ENCODE measurements at regions not wholly inside any gene's neighbourhood (a gene's known extent, or its start where the extent isn't known, plus 50 kb on each side); places are given as distances from the start of the nearest gene placed in this dataset.

DNA sequence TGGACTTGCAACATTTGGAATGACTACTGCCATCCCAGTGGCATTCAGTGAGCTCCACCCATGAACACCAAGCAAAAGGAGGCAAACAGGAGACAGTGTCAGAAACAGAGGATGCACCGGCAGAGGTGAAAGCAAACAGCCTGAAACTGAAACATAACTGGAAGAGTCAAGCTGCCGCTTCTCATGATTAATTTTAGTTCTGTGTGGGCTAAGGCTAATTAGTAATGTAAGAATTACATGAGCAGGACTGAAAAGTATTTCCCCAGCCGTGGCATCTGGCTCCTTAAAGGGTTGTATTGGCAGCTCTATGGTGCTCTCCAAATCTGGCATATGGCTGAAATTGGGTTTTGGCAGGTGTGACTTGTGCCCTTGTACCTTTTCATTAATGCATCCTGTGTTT, 1108.1 kb downstream of the TSN start:
- Mint-ChIP-seq H3K9me3 (ENCODE audit: unreplicated experiment) (peaks cover 13% of the 10 kb centered on the region), H3K36me3 (ENCODE audit: insufficient read depth, unreplicated experiment) (no peaks in the 10 kb centered on the region), H3K27me3 (ENCODE audit: insufficient read depth, unreplicated experiment) (peaks cover 4% of the 10 kb centered on the region), H3K27ac (ENCODE audit: unreplicated experiment) (no peak overlapping the region), H3K4me1 (ENCODE audit: low read depth, unreplicated experiment) (no peaks in the 10 kb centered on the region), H3K4me3 (ENCODE audit: unreplicated experiment) (no peak overlapping the region)
- no TSS peak for BruUV-seq (replicated peaks)
- Histone ChIP-seq H3K4me1 (no peaks in the 10 kb centered on the region), H3K9me3 (no peaks in the 10 kb centered on the region), H3K4me3 (ENCODE audit: low read depth, low read length) (no peak overlapping the region), H3K27me3 (replicated peaks; ENCODE audit: control insufficient read depth, insufficient read depth, low read length) (no peaks in the 10 kb centered on the region), H3K36me3 (ENCODE audit: control insufficient read depth, insufficient read depth, low read length) (no peaks in the 10 kb centered on the region)
- ChIA-PET POLR2A (no interaction called here), CTCF (no interaction called here)
- intact Hi-C loops (cut with micrococcal nuclease; ENCODE audit: unreplicated experiment): no loop called here
- TF ChIP-seq, protein P1, sequence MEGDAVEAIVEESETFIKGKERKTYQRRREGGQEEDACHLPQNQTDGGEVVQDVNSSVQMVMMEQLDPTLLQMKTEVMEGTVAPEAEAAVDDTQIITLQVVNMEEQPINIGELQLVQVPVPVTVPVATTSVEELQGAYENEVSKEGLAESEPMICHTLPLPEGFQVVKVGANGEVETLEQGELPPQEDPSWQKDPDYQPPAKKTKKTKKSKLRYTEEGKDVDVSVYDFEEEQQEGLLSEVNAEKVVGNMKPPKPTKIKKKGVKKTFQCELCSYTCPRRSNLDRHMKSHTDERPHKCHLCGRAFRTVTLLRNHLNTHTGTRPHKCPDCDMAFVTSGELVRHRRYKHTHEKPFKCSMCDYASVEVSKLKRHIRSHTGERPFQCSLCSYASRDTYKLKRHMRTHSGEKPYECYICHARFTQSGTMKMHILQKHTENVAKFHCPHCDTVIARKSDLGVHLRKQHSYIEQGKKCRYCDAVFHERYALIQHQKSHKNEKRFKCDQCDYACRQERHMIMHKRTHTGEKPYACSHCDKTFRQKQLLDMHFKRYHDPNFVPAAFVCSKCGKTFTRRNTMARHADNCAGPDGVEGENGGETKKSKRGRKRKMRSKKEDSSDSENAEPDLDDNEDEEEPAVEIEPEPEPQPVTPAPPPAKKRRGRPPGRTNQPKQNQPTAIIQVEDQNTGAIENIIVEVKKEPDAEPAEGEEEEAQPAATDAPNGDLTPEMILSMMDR (IDR thresholded peaks at IDR 0.05; ENCODE audit: insufficient read depth in 1 of 2, low read depth in 1 of 2, low read length in 1 of 2, severe bottlenecking in 1 of 2, unreplicated experiment in 1 of 2): no peak
- no peak for DNase-seq

DNA sequence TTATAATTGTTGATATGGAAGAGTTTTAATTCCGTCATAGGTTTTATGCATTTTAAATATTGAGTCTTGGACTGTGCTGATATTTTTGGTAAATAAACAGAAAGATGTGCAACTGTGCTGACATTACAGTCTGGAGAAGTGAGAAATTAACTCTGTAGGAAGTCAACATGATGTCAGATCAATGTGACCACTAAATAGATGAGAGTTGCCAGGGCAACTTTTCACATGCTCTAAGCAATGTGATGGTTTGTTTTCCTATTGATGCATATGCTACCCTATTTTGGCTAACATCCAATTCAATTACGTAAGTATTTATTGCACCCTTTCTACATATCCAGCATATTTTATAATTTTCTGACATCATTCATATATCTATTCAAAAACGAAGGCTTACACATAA, 1109.3 kb downstream of the TSN start:
- intact Hi-C loops (cut with micrococcal nuclease; ENCODE audit: unreplicated experiment): no loop called here
- TF ChIP-seq, protein P1 (IDR thresholded peaks at IDR 0.05; ENCODE audit: insufficient read depth in 1 of 2, low read depth in 1 of 2, low read length in 1 of 2, severe bottlenecking in 1 of 2, unreplicated experiment in 1 of 2): no peak
- no peaks in the 10 kb centered on the region for H3K36me3 Mint-ChIP-seq (ENCODE audit: insufficient read depth, unreplicated experiment)

DNA sequence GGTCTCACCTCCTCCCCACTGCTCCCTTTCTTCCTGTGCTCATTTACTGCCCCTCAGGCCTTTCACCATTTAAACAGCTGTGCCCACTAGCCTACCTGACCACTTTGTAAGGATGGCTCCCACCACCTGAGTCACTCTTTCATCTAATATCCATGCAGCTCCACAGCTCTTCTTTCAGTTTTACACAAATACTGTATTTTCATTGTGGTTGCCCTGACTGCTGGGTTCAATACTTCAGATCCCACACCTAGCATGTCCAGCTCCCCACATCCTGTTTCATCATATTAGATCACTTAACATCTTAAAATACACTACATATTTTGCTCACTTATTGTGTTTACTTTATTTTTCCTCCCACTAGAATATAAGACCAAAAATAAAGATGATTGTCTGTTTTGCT, 1110.6 kb downstream of the TSN start:
- H3K36me3 Mint-ChIP-seq (ENCODE audit: insufficient read depth, unreplicated experiment): no peaks in the 10 kb centered on the region
- H3K27me3 ChIP-seq (replicated peaks; ENCODE audit: control insufficient read depth, insufficient read depth, low read length): no peaks in the 10 kb centered on the region
- ChIA-PET POLR2A (no interaction called here), CTCF (no interaction called here)
- H3K9me3 ChIP-seq: no peaks in the 10 kb centered on the region
- no peaks in the 10 kb centered on the region for H3K9me3 Mint-ChIP-seq (ENCODE audit: unreplicated experiment)
- no peak for DNase-seq
- H3K27me3 Mint-ChIP-seq (ENCODE audit: insufficient read depth, unreplicated experiment): no peaks in the 10 kb centered on the region
- BruUV-seq (replicated peaks): no TSS peak
- no peak overlapping the region for H3K4me3 ChIP-seq (ENCODE audit: low read depth, low read length)
- H3K27ac Mint-ChIP-seq (ENCODE audit: unreplicated experiment): no peak overlapping the region
- no peaks in the 10 kb centered on the region for H3K4me1 ChIP-seq
- no peaks in the 10 kb centered on the region for H3K4me1 Mint-ChIP-seq (ENCODE audit: low read depth, unreplicated experiment)
- TF ChIP-seq, protein P1 (IDR thresholded peaks at IDR 0.05; ENCODE audit: insufficient read depth in 1 of 2, low read depth in 1 of 2, low read length in 1 of 2, severe bottlenecking in 1 of 2, unreplicated experiment in 1 of 2): no peak
- intact Hi-C loops (cut with micrococcal nuclease; ENCODE audit: unreplicated experiment): no loop called here
- H3K36me3 ChIP-seq (ENCODE audit: control insufficient read depth, insufficient read depth, low read length): no peaks in the 10 kb centered on the region
- no peak overlapping the region for H3K4me3 Mint-ChIP-seq (ENCODE audit: unreplicated experiment)

More for the DNA sequence above, 1109.3 kb downstream of the TSN start:
- ChIA-PET CTCF (no interaction called here), POLR2A (no interaction called here)
- no peaks in the 10 kb centered on the region for H3K4me1 ChIP-seq
- DNase-seq: no peak
- Mint-ChIP-seq H3K27ac (ENCODE audit: unreplicated experiment) (no peak overlapping the region), H3K4me3 (ENCODE audit: unreplicated experiment) (no peak overlapping the region), H3K27me3 (ENCODE audit: insufficient read depth, unreplicated experiment) (no peaks in the 10 kb centered on the region), H3K4me1 (ENCODE audit: low read depth, unreplicated experiment) (no peaks in the 10 kb centered on the region), H3K9me3 (ENCODE audit: unreplicated experiment) (peaks cover 2% of the 10 kb centered on the region)
- no peaks in the 10 kb centered on the region for H3K27me3 ChIP-seq (replicated peaks; ENCODE audit: control insufficient read depth, insufficient read depth, low read length)
- H3K36me3 ChIP-seq (ENCODE audit: control insufficient read depth, insufficient read depth, low read length): no peaks in the 10 kb centered on the region
- no peaks in the 10 kb centered on the region for H3K9me3 ChIP-seq
- BruUV-seq (replicated peaks): no TSS peak
- H3K4me3 ChIP-seq (ENCODE audit: low read depth, low read length): no peak overlapping the region
